ENCODE measurements at regions not wholly inside any gene's neighbourhood (a gene's known extent, or its start where the extent isn't known, plus 50 kb on each side); places are given as distances from the start of the nearest gene placed in this dataset.

DNA sequence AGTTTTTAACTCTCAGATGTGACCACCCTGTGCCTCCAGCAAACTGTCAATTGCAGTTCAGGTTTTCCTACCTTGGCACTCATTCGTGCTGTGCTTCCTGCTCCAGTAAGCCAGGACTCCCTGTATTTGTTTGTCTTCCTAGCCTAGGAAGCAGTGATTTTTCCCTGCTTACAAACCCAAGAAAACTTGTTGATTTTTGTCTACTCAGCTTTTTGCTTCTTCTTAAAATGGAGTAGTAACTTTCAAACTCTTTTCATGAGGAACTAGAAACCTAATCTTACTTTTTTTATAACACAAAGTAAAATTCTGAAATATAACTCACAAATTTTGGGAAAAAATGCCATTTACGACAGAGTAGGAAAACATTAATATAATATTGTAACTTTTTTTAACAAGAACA lies 150.6 kb upstream of the TMEFF2 start:
- no peak for TF ChIP-seq EZH2phosphoT487 (IDR thresholded peaks at IDR 0.05; ENCODE audit: borderline replicate concordance, low read depth)
- TF ChIP-seq, protein P1, sequence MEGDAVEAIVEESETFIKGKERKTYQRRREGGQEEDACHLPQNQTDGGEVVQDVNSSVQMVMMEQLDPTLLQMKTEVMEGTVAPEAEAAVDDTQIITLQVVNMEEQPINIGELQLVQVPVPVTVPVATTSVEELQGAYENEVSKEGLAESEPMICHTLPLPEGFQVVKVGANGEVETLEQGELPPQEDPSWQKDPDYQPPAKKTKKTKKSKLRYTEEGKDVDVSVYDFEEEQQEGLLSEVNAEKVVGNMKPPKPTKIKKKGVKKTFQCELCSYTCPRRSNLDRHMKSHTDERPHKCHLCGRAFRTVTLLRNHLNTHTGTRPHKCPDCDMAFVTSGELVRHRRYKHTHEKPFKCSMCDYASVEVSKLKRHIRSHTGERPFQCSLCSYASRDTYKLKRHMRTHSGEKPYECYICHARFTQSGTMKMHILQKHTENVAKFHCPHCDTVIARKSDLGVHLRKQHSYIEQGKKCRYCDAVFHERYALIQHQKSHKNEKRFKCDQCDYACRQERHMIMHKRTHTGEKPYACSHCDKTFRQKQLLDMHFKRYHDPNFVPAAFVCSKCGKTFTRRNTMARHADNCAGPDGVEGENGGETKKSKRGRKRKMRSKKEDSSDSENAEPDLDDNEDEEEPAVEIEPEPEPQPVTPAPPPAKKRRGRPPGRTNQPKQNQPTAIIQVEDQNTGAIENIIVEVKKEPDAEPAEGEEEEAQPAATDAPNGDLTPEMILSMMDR (IDR thresholded peaks at IDR 0.05) = no peak
- TF ChIP-seq YY1 (IDR thresholded peaks at IDR 0.05; ENCODE audit: low read depth) = no peak
- no peak for TF ChIP-seq EP300 (IDR thresholded peaks at IDR 0.05; ENCODE audit: borderline replicate concordance in 1 of 2, low read depth in 1 of 2, low read length in 1 of 2)
- TF ChIP-seq NRF1 (IDR thresholded peaks at IDR 0.05; ENCODE audit: low read depth, low read length) = no peak
- no peak for TF ChIP-seq FOXM1 (IDR thresholded peaks at IDR 0.05; ENCODE audit: low read depth)
- no peak for TF ChIP-seq TAF1 (IDR thresholded peaks at IDR 0.05; ENCODE audit: borderline replicate concordance, low read depth, low read length)
- no peak for TF ChIP-seq RFX5 (IDR thresholded peaks at IDR 0.05; ENCODE audit: low read length)
- TF ChIP-seq, protein P2, sequence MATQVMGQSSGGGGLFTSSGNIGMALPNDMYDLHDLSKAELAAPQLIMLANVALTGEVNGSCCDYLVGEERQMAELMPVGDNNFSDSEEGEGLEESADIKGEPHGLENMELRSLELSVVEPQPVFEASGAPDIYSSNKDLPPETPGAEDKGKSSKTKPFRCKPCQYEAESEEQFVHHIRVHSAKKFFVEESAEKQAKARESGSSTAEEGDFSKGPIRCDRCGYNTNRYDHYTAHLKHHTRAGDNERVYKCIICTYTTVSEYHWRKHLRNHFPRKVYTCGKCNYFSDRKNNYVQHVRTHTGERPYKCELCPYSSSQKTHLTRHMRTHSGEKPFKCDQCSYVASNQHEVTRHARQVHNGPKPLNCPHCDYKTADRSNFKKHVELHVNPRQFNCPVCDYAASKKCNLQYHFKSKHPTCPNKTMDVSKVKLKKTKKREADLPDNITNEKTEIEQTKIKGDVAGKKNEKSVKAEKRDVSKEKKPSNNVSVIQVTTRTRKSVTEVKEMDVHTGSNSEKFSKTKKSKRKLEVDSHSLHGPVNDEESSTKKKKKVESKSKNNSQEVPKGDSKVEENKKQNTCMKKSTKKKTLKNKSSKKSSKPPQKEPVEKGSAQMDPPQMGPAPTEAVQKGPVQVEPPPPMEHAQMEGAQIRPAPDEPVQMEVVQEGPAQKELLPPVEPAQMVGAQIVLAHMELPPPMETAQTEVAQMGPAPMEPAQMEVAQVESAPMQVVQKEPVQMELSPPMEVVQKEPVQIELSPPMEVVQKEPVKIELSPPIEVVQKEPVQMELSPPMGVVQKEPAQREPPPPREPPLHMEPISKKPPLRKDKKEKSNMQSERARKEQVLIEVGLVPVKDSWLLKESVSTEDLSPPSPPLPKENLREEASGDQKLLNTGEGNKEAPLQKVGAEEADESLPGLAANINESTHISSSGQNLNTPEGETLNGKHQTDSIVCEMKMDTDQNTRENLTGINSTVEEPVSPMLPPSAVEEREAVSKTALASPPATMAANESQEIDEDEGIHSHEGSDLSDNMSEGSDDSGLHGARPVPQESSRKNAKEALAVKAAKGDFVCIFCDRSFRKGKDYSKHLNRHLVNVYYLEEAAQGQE (IDR thresholded peaks at IDR 0.05; ENCODE audit: low read depth, low read length) = no peak
- TF ChIP-seq TCF12 (IDR thresholded peaks at IDR 0.05) = no peak
- no peak for TF ChIP-seq GABPA (IDR thresholded peaks at IDR 0.05; ENCODE audit: low read depth)
- no peak for TF ChIP-seq POLR2AphosphoS5 (IDR thresholded peaks at IDR 0.05; ENCODE audit: low read depth, low read length)
